NCI-H82 treated with DMSO at 0.1 percent for 48 hours (cell line): ENCODE measurements at regions not wholly inside any gene's neighbourhood (a gene's known extent, or its start where the extent isn't known, plus 50 kb on each side); places are given as distances from the start of the nearest gene placed in this dataset.

Experiments used
- DNase-seq: peaks from one replicate; lab custom pipeline; 2025; ENCODE audit not compliant: unreplicated experiment; lab: John Stamatoyannopoulos, UW

- no peak for DNase-seq
Measured at GRCh38 chr2:118699447-118700175, 147.8 kb downstream of the EN1 start.

DNA sequence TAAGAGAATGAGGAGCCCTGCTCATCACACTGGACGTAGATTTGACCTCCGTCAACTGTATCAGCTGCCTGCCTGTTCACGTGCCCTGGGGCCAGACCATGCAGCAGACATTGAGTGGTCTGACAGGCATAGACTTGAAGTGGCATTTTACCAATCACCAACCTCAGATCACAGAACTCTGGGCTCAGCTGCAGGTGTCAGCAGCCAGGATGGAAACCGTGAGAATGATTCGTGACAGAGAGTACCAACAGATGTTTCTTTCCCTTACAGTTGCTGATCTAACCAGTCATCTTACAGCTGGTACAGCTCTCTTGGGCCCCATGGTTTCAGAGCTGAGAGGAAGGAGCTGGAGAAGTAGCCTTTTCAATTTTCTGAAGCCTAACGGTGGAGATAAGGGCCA is 148.9 kb downstream of the EN1 start:
- DNase-seq, result no peak

DNA sequence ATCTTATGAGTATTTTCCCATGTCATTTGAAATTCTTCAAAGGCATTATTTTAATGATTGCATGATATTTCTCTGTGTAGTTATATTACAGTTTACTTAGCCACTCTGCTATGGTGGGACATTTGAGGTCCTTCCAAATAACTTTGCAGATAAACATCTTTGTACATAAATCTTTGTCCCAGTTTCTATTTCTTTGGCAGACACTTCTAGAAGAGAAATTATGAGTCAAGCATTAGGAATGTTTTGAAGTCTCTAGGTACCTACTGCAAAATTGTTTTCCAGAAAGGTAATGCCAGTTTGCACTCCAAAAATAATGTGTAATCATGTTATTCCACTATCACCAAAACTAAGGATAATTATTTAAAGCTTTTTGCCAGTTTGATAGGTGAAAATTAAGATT is 149.7 kb downstream of the EN1 start:
- DNase-seq, result no peak

- DNase-seq, result no peak
Measured at GRCh38 chr2:118696786-118697465, 150.5 kb downstream of the EN1 start.

DNA sequence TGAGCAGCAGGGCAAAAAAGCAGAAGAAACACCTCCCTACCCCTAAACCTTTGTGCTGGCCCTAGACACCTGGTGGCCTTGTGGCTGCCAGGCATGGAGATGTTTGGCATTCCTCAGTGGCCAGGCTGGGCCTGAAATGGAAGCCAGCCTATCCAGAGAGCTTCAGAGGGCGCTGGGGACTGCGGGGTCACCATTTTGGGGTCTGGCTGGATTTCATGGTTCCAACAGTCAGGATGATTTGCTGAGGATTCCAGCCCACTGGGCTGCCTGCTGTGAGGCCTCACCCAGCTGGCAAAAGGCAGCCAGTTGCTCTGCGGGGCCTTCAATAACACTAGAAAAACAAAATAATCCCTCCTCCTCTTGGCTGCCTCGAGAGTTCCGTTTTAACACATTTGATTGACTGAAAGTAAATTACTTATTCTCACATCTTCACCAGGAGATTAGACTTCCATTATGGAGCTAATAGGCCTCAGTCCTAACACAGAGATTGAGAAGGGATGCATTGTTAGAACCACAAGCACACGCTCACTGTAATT is 154.1 kb downstream of the EN1 start:
- no peak for DNase-seq

GRCh38 chr2:118689874-118690273 is 157.6 kb downstream of the EN1 start:
- no peak for DNase-seq

DNA sequence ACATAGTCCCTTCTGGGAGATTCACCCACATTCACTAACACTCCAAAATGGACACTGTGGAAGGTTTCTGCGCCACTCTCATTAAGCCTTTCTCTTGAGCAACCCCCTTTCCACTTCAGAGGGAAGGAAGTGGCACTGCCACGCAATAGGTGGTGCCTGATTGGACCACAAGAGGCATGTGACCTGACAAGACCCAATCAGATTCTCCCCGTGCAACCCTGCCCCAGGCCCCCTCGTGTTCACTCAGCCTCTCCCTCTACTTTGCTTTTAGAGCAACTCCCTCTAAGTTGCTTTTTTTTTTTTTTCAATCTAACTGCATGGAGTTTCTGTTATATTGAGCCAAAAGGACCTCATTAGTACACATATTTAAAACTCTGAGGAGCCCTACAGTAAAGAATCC is 158.0 kb downstream of the EN1 start:
- DNase-seq, result no peak

GRCh38 chr2:118689033-118689432 is 158.4 kb downstream of the EN1 start:
- no peak for DNase-seq

DNA sequence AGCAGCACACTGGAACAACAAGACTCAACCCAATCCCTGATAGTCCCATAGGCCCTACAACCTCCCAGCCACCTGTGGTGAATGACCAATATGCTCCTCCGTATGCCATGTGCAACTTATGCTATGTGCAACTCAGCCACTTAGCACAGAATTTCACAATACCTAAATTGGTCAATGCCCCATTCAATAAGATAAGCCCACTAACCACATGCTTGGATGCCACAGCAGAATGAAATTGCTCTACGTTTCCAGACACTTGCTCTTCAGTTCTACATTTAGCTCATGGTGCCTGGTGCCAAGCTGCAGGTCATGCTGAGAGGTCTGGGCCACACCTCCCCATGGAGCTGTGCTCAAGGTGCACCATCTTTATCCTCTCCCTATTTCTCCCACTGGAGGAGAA is 159.8 kb downstream of the EN1 start:
- DNase-seq, result no peak

- DNase-seq, result no peak
Measured at GRCh38 chr2:118687192-118687591, 160.3 kb downstream of the EN1 start.

DNA sequence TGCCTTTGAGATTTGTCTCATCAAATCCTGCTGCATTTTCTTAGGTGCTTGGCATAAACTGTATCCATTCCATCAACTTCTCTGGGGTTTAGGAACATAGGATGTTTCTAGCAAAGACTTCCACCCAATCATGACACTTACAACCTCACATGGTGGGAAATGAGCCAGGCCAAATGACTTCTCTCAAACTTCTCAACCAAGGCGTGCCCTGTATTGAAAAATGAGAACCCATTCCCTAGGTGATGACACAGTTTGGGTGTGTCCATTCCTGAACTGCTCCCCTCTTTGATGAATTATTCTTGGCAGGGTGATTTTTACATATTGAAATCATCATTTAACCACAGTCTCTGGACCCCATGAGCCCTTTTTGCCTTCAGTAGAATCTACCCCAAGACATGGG is 161.1 kb downstream of the EN1 start:
- no peak for DNase-seq

DNA sequence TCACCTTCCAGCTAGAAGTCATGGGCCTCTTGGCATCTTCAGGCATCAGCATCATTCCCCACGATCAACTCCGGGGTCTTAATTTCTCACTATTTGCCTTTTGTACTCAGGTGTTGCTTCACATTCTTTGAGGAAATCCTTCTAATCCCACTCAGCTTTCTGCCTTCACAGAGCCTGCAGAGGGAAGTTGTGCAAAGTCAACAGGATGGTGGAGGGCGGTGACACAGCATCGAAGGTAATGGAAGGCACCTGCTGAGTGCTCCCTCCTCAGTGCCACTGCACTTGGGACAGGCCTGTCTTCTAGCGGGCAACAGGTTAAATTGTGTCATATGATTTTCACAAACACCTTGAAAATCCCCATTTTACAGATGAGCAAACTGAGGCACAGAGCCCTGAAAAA is 164.0 kb downstream of the EN1 start:
- no peak for DNase-seq

GRCh38 chr2:118678985-118679384 is 168.5 kb downstream of the EN1 start:
- no peak for DNase-seq

- no peak for DNase-seq
Measured at GRCh38 chr2:118677546-118677945, 169.9 kb downstream of the EN1 start.

GRCh38 chr2:118675531-118675930 is 171.9 kb downstream of the EN1 start:
- DNase-seq, result no peak

GRCh38 chr2:118672571-118673158 is 174.8 kb downstream of the EN1 start:
- no peak for DNase-seq

GRCh38 chr2:118671701-118672454 is 175.6 kb downstream of the EN1 start:
- no peak for DNase-seq

DNA sequence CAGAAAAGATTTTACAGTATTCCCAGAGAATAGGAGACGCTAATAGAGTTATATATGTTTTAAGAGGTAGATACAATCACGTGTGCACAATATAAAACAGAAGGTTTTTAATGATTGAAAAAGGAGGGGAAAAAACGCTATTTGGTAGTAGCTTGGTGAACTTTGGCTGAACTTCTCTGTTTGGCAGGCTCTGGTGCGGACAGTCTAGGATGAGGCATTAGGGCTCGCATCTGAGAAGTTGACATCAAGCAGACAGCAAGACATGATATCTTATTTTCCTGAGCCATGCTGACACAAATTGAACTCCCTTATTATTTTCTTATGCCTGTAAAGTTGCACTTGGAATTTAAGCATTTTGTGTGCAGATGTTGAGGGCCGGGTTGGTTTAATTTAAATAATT is 176.6 kb downstream of the EN1 start:
- DNase-seq, result no peak

GRCh38 chr2:118670276-118670675 is 177.2 kb downstream of the EN1 start:
- no peak for DNase-seq

DNA sequence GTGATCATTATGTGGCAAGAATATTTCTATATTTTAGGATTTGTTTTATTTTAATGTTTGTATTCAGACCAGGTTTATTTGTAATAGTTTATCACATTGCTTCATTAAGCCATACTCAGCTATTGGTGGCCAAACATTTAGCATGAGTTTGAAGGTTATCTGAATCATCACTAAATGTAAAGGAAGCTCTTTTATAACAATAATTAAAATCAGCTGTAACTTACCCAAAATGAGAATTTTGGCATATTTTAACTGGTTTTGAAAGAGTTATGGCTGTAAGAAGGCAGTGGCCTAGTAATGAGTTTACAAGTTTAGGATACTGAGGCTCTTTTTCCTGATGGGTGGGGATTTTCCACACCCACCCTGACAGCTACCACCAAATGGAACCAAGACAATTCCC is 177.8 kb downstream of the EN1 start:
- no peak for DNase-seq
